HG03135 (cell line): ENCODE measurements at regions not wholly inside any gene's neighbourhood (a gene's known extent, or its start where the extent isn't known, plus 50 kb on each side); places are given as distances from the start of the nearest gene placed in this dataset.
"Not testable (repeated sequence)": the region's sequence is repeated elsewhere in the genome, so short reads cannot be mapped to it uniquely, and the experiment has no call there.

Experiments
- ATAC-seq: cut with Tn5 transposase; IDR thresholded peaks from one replicate; pipeline ENCODE4 v1.9.1; 2021; ENCODE audit warnings: mild to moderate bottlenecking, moderate library complexity; ENCODE audit not compliant: unreplicated experiment

DNA sequence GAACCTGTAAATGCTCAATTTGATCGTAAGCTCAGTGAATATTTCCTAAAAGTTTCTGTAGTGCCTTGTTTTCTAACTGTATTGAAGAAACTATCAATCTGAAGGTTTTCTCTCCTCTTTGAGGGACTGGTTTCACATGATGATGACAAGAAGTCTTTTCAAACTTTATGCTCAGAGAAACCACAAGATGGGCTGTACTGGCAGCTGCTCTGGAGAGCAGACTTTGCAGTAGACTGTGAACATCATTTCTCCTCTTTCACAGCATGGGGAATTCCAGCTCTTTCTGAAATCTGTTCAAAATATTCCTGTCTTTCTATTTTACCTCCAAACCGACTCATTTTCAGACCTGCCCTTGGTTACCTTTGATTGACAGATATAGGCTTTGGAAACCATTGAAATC is 194.4 kb downstream of the IZUMO3 start:
- ATAC-seq, result no peak

DNA sequence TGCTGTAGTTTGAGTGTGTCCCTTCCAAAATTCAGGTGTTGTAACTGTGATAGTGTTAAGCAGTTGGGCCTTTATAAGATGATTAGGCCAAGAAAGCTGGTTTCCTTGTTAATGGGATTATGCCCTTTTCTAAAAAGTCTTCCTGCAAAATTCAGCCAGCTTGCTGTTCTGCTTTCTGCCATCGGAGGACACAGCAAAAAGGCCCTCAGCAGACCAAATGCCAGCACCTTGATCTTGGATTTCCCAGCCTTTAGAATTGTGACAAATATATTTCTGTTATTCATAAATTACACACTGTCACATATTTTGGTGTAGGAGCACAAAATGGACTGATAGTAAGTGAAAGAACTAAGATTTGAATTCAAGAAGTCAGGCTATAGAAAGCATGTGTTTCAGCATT is 203.2 kb downstream of the IZUMO3 start:
- no peak for ATAC-seq

DNA sequence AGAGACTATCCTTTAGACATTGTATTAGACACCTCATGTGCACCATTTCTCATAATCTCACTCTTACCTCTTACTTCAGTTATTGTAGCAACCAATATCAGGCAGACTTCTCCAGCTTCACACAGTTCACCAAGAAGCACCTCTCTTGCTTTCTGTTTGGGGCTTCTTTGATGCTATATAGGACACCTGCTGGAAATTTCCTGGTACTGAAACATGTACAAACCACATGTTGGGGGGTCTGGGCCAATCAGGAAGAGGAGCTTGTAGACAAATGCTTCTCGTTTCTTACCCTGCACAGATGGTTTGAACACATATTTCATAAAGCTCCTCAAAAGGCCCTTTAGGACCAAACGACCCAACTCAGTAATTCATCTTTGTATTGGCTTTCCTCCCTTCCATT is 212.1 kb downstream of the IZUMO3 start:
- ATAC-seq, result no peak

DNA sequence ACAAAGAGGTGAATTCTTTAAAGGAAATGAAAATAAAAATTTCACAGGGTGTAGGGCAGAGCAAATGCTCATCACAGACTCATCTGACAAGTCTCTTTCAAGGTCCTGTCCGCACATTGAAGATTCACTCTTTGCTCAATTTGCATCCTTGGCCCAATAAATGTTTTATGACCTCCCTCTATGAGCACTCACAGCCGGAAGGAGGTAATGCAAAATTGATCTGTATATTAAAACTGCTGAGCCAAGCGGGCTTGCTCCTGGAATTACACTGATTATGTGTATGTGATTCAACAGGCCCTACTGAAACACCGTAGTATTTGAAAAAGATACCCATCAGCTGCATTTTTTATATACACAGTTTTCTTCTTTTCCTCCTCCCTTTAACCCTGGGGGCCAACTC is 246.8 kb downstream of the IZUMO3 start:
- ATAC-seq, result no peak

DNA sequence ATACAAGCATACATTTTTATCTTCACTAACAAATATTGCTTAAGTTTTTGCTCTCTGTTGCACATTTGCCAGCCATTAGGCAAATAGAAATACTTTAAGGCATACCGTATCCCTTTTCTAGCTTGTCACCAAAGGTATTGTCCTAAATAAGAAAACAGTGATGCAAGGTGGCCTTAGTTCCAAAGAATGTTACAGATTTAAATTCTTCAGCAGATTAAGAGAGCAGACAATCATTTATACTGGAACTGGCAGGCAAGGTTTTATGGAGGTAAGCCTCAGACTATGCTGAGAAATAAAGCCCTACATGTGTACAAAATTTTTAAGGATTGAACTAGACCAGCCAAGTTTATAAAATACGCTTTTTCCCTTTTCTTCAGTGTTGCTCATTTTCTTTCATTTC is 247.8 kb downstream of the IZUMO3 start:
- ATAC-seq, result no peak

DNA sequence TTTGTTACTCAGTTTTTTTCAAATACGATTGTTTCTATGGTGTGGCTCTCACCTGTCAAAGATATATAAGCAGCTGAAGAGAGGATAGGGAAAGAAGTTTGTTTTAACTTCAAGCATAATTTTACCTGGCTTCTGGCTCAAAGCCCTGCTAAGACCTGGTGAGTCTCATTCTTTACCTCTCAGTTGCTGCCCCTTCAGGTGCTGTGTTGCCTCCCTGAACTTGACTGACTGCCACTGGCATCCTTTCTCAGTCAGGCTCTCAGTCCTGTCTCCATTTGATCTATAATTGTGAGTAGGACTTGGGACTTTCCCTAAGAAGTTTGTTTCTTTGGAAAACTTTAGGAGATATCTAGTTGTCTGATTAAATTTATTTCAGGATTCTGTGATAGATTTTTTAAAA is 249.6 kb downstream of the IZUMO3 start:
- ATAC-seq, result no peak

DNA sequence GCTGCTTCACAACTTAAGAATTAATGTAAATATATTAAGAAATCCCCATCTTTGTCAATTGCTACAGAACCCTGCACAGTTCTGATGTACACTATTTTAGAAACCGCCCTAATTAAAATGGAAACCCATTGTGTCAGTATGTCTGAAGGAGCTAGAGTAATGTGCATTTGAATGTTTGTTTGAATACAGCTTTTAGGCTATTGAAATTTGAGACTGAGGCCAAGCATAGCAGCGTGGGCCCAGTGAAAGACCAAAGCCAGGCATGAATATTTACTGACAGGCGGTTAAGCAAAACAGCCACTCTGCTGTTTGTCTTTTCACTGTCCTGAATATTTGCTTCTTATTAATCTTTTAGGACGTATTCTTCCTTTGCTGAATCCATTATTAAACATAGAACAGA is 252.3 kb downstream of the IZUMO3 start:
- no peak for ATAC-seq

DNA sequence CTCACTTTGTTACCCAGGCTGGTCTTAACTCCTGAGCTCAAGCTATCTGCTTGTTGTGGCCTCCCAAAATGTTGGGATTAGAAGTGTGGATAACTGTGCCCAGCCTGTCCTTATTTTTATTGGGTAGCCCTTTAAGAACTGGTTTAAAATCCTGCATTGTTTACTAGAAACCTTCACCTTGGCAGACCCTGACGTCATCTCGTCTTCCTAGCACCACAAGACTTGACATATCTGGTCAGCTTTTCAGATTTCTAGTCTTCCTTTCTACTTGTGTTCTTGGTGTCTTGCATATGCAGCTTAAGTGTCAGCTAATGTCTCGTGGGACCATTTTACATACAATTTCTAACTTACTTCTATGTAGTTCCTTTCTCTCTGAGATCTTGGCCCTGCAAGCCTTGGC is 258.9 kb downstream of the IZUMO3 start:
- ATAC-seq, result no peak

DNA sequence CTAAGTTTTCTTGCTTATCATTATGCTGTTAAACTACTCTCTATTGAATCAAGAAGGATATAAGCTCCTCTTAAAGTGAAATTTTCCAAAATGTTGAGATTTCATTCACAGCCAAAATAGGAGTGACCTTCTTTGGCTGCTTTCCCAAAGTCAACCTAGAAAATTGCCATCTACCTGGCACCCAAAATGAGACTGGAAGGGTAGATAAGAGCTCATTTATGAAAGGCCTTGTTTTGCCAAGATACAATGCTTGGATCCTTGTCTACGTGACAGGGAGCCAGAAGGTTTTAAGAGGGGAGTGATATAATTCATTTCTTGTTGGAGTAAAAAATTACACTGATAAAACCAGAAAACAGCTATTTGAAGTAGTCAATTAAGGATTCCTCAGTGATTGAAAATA is 287.1 kb downstream of the IZUMO3 start:
- no peak for ATAC-seq

DNA sequence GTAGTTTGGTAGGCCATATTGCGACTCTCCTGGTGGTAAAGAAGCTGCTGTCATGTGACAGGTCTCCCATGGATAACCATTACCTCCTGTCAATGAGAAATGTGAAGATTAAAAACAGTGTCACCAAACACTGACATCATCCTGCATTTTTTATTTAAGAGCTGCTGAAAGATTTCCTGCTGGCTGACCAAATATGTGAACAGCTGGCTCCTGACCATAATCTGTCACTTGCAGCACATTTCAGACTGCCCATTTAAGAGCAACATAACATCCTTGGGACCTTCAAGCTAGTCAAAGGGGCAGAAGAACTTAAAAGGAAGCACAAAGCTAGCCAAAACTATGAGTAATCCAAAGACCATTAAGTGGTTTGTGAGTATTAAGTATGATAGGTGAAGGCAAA is 288.0 kb downstream of the IZUMO3 start:
- no peak for ATAC-seq

DNA sequence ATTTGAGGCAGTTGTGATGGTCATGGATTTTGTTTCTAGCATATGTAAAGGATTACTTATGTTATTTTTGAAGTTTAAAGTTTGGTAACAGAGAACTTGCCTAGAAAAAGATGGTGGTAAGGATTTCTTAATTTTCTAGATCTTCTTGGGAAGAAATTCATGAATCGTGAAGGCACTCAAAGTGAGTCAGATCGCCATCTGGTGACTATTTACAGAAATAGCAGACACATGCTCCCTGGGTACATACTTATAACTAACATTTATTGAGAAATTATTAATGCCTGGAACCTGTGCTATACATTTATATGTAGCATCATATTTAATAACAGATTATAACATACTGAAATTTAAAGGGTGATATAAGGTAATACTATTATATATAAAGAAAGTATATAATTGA is 299.7 kb downstream of the IZUMO3 start:
- ATAC-seq, result no peak

DNA sequence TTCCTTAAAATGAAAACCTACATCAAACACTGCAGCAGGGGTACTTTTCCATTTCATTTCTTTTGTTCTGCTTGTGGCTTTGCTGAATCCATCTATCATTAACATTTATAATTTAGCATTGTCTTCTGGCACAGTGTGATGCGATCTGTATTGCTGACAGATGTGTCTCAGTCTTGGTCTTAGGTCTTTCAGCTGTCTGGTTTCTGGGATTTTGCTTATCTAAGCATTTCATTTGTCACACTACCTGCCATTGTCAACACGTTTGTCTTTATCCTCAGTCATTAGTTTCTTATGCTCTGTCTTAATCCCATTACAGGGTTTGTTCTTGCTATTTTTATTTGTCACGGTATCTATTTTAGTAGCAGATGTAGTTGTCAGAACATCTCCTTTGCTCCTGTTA is 303.1 kb downstream of the IZUMO3 start:
- ATAC-seq, result no peak

DNA sequence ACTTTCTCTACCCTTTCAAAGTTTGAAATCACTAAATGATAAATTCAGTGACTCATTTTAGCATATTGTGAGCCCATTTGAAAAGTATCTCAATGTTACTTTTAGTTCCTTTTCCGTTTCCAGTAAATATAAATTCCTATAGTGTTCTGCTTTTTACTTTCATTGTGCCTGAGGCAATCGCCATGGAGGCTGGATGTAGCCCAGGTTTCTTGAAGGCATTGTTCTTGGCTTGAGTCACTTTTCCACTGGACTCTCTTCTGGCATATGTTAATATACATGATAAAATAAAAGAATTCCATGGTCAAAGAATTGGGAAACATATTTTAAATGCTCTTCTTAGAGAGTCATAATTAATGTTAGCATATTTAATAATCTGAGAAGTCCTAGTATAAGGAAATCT is 327.0 kb downstream of the IZUMO3 start:
- ATAC-seq, result no peak

DNA sequence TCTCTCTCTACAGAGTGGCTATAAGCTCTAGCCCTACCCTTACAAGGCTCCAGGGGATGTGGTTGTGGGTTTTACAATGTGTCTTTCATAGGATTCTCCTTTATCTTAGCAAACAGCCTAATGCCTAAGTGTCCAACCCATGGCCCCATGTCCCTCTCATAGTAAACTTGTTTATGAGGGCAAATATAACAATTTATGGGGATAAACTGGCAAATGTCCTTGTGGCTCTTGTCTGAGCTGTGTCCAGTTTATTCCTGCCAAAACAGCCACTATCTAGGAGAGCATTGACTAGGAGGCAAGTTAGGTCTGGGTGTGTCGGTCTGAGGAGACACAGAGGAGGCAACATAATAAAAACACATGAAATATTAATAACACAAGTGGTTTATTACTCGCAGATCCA is 335.1 kb downstream of the IZUMO3 start:
- ATAC-seq, result no peak

DNA sequence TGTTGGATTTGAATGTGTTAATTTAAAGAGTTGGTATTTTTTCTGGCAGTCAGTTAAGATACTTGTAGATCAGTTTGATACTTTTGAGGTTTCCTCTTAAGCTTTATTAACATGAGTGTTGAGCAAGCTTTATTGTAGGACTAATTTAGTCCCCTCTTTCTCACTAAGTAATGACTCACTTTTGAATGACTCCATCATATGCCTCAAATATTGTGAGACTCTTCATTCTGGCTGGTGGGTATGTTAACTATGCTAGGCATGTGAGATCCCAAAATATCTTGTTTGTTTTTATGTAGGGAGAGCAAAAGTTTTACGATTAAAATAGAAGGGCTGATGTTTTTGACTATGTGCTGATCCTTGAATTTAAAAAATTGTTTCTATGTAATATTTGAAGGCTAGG is 355.7 kb downstream of the IZUMO3 start:
- no peak for ATAC-seq

DNA sequence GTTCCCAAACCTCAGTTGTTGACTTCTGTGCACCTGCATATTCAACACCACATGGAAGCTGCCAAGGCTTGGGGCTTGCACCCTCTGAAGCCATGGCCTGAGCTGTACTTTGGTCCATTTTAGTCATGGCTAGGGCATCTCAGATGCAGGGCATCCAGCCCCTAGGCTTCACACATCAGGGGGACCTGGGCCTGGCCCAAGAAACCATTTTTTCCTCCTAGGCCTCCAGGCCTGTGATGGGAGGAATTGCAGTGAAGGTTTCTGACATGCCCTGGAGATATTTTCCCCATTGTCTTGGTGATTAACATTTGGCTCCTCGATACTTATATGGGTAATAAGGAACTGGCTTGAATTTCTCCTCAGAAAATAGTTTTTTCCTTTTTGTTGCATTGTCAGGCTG is 354.5 kb upstream of the ELAVL2 start:
- ATAC-seq, result not testable (repeated sequence)

DNA sequence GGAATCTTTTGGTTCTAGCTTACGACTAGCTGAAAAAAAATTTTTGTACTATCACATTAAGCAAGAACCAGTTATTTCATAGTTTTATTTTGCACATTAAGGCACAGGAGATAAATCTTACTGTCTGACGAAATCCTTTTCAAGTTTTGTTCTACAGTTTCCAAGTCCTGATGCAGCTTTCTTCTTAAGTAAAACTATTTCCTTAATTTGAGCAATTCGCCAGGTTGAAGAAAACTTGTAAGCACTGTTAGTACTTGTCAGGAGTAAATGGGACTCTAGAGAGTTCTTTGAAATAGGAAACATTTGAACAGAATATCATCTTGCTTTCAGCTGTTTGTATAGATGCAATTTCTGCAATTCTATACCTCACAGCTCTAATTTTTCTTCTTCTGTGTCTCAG is 318.8 kb upstream of the ELAVL2 start:
- no peak for ATAC-seq

DNA sequence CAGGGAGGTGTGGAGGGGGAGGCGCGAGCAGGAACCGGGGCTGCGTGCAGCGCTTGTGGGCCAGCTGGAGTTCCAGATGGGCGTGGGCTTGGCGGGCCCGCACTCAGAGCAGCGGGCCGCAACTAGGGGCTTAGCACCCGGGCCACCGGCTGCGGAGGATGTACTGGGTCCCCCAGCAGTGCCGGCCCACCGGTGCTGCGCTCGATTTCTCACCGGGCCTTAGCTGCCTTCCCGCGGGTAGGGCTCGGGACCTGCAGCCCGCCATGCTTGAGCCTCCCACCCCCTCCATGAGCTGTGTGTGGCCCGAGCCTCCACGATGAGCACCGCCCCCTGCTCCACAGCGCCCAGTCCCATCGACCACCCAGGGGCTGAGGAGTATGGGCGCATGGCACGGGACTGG is 309.0 kb upstream of the ELAVL2 start:
- not testable (repeated sequence) for ATAC-seq

DNA sequence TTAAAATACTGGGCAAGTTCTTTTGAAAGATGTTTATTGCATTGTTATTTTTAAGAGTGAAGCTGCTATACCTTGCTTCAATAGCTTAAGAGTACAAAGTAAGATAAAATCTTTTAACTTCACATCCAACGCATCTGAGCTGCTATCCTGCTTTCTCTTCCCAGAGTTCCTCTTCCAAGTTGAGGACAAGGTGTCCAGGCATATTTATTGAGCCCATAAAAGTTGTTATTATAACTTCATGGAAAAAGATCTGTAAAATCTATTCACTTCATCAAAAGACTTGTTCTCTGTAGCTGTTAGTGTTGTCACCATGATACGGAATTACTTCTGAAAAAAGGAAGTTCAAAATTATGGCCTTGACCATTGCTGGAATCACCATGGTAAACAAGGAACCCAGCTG is 306.2 kb upstream of the ELAVL2 start:
- no peak for ATAC-seq

DNA sequence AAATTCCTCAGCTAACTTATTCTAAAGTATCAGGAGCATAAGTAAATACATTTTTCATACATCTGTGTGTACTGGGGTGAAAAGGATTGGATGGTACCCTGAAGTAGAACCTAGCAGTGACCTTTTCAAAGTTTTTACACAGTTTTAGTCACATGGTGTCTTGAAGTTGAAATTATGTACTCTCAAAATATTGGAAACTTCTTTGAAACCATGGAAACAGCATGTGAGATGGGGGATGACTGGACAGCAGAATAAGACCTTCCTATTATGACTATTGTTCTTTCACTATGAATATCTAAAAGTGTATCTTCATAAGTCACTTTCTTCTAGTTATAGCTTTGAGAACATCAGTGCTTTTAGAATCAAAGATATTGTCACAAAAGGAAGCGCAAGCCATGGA is 301.5 kb upstream of the ELAVL2 start:
- no peak for ATAC-seq

DNA sequence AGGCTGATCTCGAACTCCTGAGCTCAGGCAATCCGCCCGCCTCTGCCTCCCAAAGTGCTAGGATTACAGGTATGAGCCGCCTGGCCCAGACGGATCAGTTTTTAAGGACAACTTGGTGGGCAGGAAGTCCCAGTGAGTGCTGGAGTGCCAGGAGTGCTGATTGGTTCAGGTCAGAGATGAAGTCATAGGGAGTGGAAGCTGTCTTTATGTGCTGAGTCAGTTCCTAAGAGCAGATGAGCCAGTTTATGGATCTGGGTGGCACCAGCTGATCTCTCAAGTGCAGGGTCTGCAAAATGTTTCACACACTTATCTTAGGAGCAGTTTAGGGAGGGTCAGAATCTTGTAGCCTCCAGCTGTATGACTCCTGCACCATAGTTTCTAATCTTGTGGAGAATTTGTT is 292.1 kb upstream of the ELAVL2 start:
- no peak for ATAC-seq

DNA sequence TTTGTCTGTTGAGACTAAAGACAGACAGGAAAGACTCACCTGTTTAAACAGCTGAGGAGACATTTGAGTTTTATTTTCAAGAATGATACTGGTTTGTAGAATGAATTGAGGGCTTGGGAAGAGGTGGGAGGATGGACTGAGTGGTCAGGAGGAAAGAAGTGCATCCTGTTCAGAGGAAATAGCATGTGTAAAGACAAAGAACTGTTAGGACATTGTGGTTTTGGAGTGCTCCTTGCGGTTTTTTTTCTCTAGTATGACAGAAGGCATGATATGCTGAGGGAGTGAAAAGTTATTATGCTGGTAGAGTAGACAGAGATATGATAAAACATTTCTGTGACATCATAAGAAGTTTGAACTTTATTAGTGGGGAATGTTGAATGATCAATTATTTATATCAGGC is 270.7 kb upstream of the ELAVL2 start:
- no peak for ATAC-seq

DNA sequence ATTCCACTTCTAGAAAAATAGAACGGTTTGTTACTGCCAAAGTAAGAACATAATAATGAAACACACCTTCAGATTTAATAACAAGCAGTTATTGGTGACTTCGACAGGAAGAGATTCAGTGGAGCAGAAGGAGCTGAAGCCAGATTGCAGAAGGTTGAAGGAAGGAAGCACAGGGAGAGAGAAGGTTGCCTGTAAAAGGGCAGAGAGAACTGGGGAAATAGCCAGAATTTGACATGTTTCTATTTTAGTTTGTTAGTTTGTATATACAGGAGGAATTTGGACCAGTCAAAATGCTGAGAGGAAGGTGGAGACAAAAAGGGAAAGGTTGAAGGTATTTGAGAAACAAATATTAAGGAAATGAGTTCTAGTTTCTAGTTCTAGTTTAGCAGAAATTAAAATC is 269.2 kb upstream of the ELAVL2 start:
- ATAC-seq, result no peak

DNA sequence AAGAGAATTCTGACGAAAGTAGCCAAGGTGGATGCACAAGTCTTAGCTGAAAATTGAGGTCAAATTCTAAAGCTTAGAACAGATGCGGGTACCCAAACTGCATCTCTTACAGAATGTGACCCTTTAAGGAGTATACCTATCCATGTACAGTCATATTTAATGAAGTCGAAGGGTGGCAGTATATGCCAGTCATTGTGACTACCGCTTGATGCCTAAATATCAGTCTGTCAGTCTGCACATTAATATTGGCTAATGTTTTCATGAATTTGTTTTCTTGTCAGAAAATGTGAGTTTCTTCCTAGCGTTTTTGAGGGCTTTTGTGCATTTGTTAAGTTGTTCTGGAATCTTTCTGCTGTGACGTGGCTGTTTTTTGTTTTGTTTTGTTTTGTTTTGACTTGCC is 264.5 kb upstream of the ELAVL2 start:
- ATAC-seq, result no peak
